T-helper 2 cell treated with Interferon-gamma antibody and Interleukin-4, amounts not matched to agents 100 ng/mL and 5 ng/mL, for 36 hours (primary cell): ENCODE measurements at regions not wholly inside any gene's neighbourhood (a gene's known extent, or its start where the extent isn't known, plus 50 kb on each side); places are given as distances from the start of the nearest gene placed in this dataset.

Experiments
- intact Hi-C: fragments of 100-400 bp; cut with micrococcal nuclease; formaldehyde crosslinking; loops from one replicate; pipeline ENCODE4 v1.15.1; 2023

- intact Hi-C loops: no loop called here
Observed at GRCh38 chr4:24303926-24304325, 280.4 kb downstream of the DHX15 start.

- intact Hi-C loops: no loop called here
Observed at GRCh38 chr4:24298911-24299310, 285.4 kb downstream of the DHX15 start.

- intact Hi-C loops: no loop called here
Observed at GRCh38 chr4:24287096-24287495, 297.3 kb downstream of the DHX15 start.

- intact Hi-C loops: no loop called here
Observed at GRCh38 chr4:24285759-24286158, 298.6 kb downstream of the DHX15 start.

GRCh38 chr4:24282446-24282845, 301.9 kb downstream of the DHX15 start:
- intact Hi-C loops: no loop called here

- intact Hi-C loops: no loop called here
Observed at GRCh38 chr4:24279911-24280375, 304.4 kb downstream of the DHX15 start.

GRCh38 chr4:24279469-24279868, 304.9 kb downstream of the DHX15 start:
- intact Hi-C loops: no loop called here

GRCh38 chr4:24278693-24279092, 305.7 kb downstream of the DHX15 start:
- intact Hi-C loops: no loop called here

- intact Hi-C loops: no loop called here
Observed at GRCh38 chr4:24274381-24274941, 309.9 kb downstream of the DHX15 start.

- intact Hi-C loops: no loop called here
Observed at GRCh38 chr4:24273136-24273535, 311.2 kb downstream of the DHX15 start.

GRCh38 chr4:24266951-24267722, 317.2 kb downstream of the DHX15 start:
- intact Hi-C loops: no loop called here

- intact Hi-C loops: no loop called here
Observed at GRCh38 chr4:24265989-24266388, 318.4 kb downstream of the DHX15 start.

- intact Hi-C loops: no loop called here
Observed at GRCh38 chr4:24262616-24263015, 321.7 kb downstream of the DHX15 start.

GRCh38 chr4:24262084-24262483, 322.3 kb downstream of the DHX15 start:
- intact Hi-C loops: no loop called here

- intact Hi-C loops: no loop called here
Observed at GRCh38 chr4:24260923-24261564, 323.3 kb downstream of the DHX15 start.

GRCh38 chr4:24260133-24260715, 324.1 kb downstream of the DHX15 start:
- intact Hi-C loops: no loop called here

GRCh38 chr4:24256547-24256946, 327.8 kb downstream of the DHX15 start:
- intact Hi-C loops: no loop called here

GRCh38 chr4:24256066-24256465, 328.3 kb downstream of the DHX15 start:
- intact Hi-C loops: no loop called here

- intact Hi-C loops: no loop called here
Observed at GRCh38 chr4:24252121-24252520, 332.2 kb downstream of the DHX15 start.

- intact Hi-C loops: no loop called here
Observed at GRCh38 chr4:24251589-24251988, 332.8 kb downstream of the DHX15 start.

GRCh38 chr4:24249972-24250371, 334.4 kb downstream of the DHX15 start:
- intact Hi-C loops: no loop called here
